ENCODE measurements at regions not wholly inside any gene's neighbourhood (a gene's known extent, or its start where the extent isn't known, plus 50 kb on each side); places are given as distances from the start of the nearest gene placed in this dataset.
"Not testable (repeated sequence)": the region's sequence is repeated elsewhere in the genome, so short reads cannot be mapped to it uniquely, and the experiment has no call there.

DNA sequence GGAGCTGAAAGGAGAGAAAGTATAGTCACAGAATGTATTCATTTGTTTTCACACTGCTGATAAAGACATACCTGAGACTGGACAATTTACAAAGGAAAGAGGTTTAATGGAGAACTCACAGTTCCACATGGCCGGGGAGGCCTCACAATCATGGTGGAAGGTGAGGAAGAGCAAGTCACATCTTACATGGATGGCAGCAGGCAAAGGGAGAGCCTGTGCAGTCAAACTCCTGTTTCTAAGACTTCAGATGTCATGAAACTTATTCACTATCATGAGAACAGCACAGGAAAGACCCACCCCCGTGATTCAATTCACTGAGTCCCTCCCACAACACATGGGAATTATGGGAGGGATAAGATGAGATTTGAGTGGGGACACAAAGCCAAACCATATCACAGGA, 224.7 kb downstream of the LNPK start:
- in situ Hi-C loops (cut with HindIII; ENCODE audit: low sequenced_read_pairs), result not testable (repeated sequence)

DNA sequence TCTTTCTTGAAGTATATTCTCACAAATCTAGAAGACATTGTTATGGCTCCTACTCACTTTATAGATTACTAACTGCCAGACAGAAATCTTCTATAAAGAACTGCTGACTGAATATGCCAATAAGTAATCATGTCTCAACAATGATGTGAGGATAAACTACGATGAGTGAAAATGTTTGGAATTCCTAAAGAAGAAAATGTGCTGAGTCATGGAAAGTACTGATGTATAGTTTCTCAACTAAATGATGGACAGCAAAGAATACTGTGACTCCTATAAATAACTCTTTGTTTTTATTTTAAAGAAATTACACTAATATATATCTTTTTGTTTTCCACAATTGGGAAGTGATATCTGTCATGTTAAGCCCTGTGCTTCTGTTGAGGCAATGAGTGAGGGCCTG, 232.9 kb downstream of the LNPK start:
- in situ Hi-C loops (cut with HindIII; ENCODE audit: low sequenced_read_pairs), result no loop called here

DNA sequence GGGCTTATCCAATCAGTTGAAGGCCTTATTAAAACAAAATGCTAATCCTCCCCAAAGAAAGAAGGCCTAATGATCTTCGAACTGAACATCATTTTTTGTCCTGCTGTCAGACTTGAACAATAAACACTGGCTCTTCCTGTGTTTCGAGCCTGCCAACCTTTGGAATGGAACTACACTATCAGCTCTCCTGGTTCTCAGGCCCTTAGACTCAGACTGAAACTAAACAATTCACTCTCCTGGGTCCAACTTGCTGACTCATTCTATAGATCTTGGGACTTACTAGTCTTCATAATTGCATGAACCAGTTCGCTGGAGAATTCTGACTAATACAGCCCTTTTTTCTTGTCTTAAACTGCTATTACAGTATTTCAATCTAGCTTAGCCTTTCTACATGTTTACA, 235.2 kb downstream of the LNPK start:
- in situ Hi-C loops (cut with HindIII; ENCODE audit: low sequenced_read_pairs), result no loop called here

GRCh38 chr2:175755656-175756386, 246.2 kb downstream of the LNPK start:
- in situ Hi-C loops (cut with HindIII; ENCODE audit: low sequenced_read_pairs), result no loop called here

DNA sequence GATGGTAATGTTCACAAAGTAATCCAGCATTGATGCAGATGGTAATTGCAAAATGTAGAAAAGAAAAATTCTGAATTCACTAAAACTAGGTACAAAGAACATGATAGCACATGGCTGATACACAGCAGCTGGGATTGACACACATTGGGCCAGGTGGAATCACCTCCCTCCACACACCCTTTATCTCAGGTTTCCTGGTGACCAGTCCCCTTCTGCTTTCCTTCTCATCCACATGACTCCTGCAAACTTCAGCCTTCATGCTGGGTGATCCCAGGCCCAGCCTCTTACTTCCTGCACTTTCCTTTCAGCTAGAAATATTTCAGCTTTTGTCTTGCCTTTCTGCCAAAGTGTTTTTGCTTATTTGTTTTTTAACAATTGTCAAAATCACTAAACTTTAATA, 246.9 kb downstream of the LNPK start:
- in situ Hi-C loops (cut with HindIII; ENCODE audit: low sequenced_read_pairs), result no loop called here

DNA sequence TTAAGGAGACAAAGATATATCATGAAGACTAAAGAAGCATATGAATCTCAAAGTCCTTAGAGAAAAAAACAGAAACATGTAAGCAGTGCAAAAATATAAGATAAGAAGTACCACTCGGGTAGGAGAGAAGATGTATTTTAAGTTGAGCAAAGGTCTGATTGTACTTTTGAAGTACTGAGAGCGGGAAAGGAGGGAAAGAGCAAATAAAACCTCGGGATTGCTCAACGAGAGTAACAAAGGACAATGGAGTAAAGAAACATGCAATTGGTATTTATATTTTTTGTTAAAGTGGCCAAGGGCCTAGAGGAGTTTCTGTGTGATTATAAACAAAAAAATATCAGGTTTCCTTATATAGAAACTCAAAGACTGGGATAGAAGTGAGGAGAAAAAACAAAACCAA, 251.9 kb downstream of the LNPK start:
- in situ Hi-C loops (cut with HindIII; ENCODE audit: low sequenced_read_pairs), result no loop called here

- in situ Hi-C loops (cut with HindIII; ENCODE audit: low sequenced_read_pairs), result no loop called here
These were observed 256.2 kb downstream of the LNPK start for GRCh38 chr2:175745911-175746310.

DNA sequence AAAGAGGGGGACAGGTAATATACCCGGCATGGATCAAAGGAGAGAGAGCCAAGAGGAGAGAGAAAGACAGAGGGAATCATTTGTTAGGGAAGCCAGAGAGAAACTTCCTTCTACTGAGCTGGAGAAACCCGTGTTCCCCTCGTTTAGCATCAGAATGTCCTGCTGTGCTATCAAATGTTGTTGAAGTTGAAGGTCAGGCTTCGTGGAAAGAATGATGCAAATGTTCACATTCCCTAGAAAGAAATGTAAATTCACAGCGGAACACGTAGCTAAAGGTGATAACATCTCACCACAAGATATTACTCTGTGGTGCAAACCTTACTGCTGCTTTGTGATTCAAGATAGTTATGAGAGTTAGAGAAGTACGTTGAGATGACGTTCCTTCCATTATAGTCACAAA, 258.1 kb downstream of the LNPK start:
- in situ Hi-C loops (cut with HindIII; ENCODE audit: low sequenced_read_pairs), result no loop called here

DNA sequence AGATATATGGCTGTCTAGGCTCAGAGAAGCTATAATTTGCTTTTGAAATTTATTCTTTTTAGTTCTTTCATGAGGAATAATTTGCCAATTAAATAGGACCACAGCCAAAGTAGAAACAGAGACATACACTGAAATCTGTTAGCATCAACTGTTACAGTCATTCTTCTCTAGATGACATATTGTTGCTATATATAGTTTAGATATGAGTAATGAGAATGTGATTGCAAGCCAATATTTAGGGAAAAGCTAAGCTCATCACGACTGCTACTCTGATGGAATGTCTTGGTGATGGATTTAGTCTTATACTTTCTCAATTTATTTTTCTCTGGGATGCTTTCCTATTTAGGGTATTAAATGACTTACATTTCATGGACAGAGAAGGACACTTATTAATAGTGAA, 259.1 kb downstream of the LNPK start:
- in situ Hi-C loops (cut with HindIII; ENCODE audit: low sequenced_read_pairs), result no loop called here

- in situ Hi-C loops (cut with HindIII; ENCODE audit: low sequenced_read_pairs), result no loop called here
These were observed 259.7 kb downstream of the LNPK start for GRCh38 chr2:175742367-175742766.

DNA sequence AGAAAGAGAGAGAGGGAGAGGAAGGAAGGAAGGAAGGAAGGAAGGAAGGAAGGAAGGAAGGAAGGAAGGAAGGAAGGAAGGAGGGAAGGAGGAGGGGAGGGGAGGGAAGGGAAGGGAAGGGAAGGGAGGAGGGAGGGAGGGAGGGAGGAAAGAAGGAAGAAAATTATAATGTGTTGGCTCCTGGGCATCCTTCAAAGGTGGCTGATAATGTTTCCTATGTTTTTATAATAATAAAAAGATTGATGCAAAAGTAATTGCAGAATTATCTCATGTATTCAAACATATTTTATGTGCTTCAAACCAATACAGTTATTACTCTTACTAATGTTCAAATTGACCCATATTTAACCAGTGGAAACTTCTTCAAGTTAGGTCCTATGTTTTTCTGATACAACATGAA, 260.9 kb downstream of the LNPK start:
- in situ Hi-C loops (cut with HindIII; ENCODE audit: low sequenced_read_pairs), result no loop called here

GRCh38 chr2:175737722-175738361, 264.2 kb downstream of the LNPK start:
- in situ Hi-C loops (cut with HindIII; ENCODE audit: low sequenced_read_pairs), result no loop called here

- in situ Hi-C loops (cut with HindIII; ENCODE audit: low sequenced_read_pairs), result loop anchor here (5.0 kb wide), 1 partner anchor 68 kb away; no protein-coding TSS in a partner anchor
These were observed 267.4 kb downstream of the LNPK start for GRCh38 chr2:175734686-175735085.

- in situ Hi-C loops (cut with HindIII; ENCODE audit: low sequenced_read_pairs), result loop anchor here (5.0 kb wide), 1 partner anchor 70 kb away; no protein-coding TSS in a partner anchor
These were observed 269.5 kb downstream of the LNPK start for GRCh38 chr2:175732531-175732930.

DNA sequence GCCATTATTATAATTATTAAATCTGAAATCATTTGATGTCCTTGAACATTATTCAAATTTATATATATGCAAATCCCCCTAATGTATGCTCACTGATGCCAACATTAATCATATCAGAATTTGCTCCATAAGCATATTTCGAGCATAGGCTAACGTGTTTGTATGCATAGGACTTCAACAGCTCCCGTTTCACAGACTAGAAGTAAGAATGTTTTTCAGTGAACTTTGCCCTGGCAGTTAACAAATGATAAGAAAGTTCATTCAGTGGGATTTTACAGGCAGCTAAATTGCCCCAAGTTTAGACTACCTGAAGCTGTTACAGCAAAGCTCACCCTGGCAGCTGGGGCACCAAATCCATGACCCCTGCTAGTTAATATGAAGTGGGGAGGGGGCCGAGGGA, 272.0 kb downstream of the LNPK start:
- in situ Hi-C loops (cut with HindIII; ENCODE audit: low sequenced_read_pairs), result loop anchor here (5.0 kb wide), 1 partner anchor 72 kb away; no protein-coding TSS in a partner anchor

DNA sequence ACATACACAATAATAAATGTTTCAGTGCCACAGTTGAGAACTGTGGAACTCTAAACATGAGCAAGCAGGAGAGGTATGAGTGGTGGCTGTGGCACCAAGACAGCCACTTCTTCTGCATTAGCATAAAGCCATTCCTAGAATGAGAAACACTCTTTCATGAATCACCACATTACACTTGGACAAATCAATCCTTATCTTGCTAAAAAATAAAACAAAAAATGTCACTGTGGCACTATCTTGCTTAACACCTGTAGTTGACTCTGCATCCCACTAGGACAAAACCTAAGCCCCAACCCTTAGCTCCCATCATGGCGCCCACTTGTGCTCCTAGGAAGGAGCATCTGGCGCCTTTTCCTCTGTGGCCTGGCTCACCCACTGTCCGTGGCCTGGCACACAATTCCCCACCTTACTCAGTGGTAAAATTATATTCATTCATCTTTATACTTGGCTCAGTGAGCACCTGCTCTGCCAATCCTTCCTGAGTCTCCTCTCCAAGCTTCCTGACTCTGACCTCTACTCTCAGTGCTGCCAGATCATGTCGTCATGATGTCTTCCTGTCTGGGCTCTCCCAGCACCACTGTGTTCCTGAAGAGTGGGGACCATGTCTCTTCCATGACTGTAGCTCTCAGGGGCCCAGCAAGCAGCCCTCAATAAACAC, 272.9 kb downstream of the LNPK start:
- in situ Hi-C loops (cut with HindIII; ENCODE audit: low sequenced_read_pairs), result no loop called here

GRCh38 chr2:175728032-175728431, 274.0 kb downstream of the LNPK start:
- in situ Hi-C loops (cut with HindIII; ENCODE audit: low sequenced_read_pairs), result no loop called here

- in situ Hi-C loops (cut with HindIII; ENCODE audit: low sequenced_read_pairs), result no loop called here
These were observed 275.8 kb downstream of the LNPK start for GRCh38 chr2:175726223-175726622.

DNA sequence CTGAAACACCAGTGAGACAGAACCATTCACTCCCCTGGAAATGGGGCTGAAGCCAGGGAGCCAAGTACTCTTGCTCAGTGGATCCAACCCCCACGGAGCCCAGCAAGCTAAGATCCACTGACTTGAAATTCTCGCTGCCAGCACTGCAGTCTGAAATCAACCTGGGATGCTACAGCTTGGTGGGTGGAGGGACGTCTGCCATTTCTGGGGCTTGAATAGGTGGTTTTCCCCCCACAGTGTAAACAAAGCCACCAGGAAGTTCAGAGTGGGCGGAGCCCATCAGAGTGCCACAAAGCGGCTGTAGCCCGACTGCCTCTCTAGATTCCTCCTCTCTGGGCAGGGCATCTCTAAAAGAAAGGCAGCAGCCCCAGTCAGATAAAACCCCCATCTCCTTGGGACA, 292.8 kb downstream of the LNPK start:
- in situ Hi-C loops (cut with HindIII; ENCODE audit: low sequenced_read_pairs), result no loop called here

GRCh38 chr2:175707322-175707721, 294.7 kb downstream of the LNPK start:
- in situ Hi-C loops (cut with HindIII; ENCODE audit: low sequenced_read_pairs), result no loop called here

DNA sequence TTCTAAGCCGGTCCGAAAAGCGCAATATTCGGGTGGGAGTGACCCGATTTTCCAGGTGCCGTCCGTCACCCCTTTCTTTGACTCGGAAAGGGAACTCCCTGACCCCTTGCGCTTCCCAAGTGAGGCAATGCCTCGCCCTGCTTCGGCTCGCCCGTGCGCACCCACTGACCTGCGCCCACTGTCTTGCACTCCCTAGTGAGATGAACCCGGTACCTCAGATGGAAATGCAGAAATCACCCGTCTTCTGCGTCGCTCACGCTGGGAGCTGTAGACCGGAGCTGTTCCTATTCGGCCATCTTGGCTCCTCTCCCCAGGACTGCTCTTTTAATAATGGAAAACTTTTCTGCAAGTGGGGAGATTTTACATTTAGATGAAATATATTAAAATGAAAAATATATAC, 297.5 kb downstream of the LNPK start:
- in situ Hi-C loops (cut with HindIII; ENCODE audit: low sequenced_read_pairs), result not testable (repeated sequence)

GRCh38 chr2:175698061-175698460, 304.0 kb downstream of the LNPK start:
- in situ Hi-C loops (cut with HindIII; ENCODE audit: low sequenced_read_pairs), result no loop called here

Data from endothelial cell of hepatic sinusoid (primary cell).